NCI-H1417 (cell line): ENCODE measurements at regions not wholly inside any gene's neighbourhood (a gene's known extent, or its start where the extent isn't known, plus 50 kb on each side); places are given as distances from the start of the nearest gene placed in this dataset.

Experiments
- DNase-seq, 3 experiments: peaks; one replicate each; lab custom pipeline; 2025; lab: John Stamatoyannopoulos, UW

- peak; percentile 20 to 79 (median 46) for DNase-seq
Observed at GRCh38 chr6:166106076-166106686, 61.5 kb downstream of the TBXT start.

- no peak for DNase-seq
Observed at GRCh38 chr6:166105341-166106075, 62.1 kb downstream of the TBXT start.

- no peak for DNase-seq
Observed at GRCh38 chr6:166104872-166105271, 62.8 kb downstream of the TBXT start.

- DNase-seq = no peak
Observed at GRCh38 chr6:166104107-166104506, 63.5 kb downstream of the TBXT start.

GRCh38 chr6:166101819-166102419 lies 65.7 kb downstream of the TBXT start:
- DNase-seq = no peak

- peak in 1 of 3 experiments; percentile 17 for DNase-seq
Observed at GRCh38 chr6:166097914-166098522, 69.6 kb downstream of the TBXT start.

GRCh38 chr6:166087852-166088251 lies 79.8 kb downstream of the TBXT start:
- no peak for DNase-seq

GRCh38 chr6:166087246-166087645 lies 80.4 kb downstream of the TBXT start:
- no peak for DNase-seq

GRCh38 chr6:166085500-166085899 lies 82.2 kb downstream of the TBXT start:
- no peak for DNase-seq

GRCh38 chr6:166084951-166085350 lies 82.7 kb downstream of the TBXT start:
- no peak for DNase-seq

- no peak for DNase-seq
Observed at GRCh38 chr6:166079841-166080240, 87.8 kb downstream of the TBXT start.

- no peak for DNase-seq
Observed at GRCh38 chr6:166078294-166078693, 89.4 kb downstream of the TBXT start.

- no peak for DNase-seq
Observed at GRCh38 chr6:166076625-166077024, 91.0 kb downstream of the TBXT start.

- DNase-seq = no peak
Observed at GRCh38 chr6:166075925-166076324, 91.7 kb downstream of the TBXT start.

- no peak for DNase-seq
Observed at GRCh38 chr6:166075186-166075585, 92.5 kb downstream of the TBXT start.

- no peak for DNase-seq
Observed at GRCh38 chr6:166073082-166073481, 94.6 kb downstream of the TBXT start.

GRCh38 chr6:166068768-166069167 lies 98.9 kb downstream of the TBXT start:
- DNase-seq = no peak

- DNase-seq = no peak
Observed at GRCh38 chr6:166058064-166058739, 109.4 kb downstream of the TBXT start.

- DNase-seq = no peak
Observed at GRCh38 chr6:166057431-166057830, 110.2 kb downstream of the TBXT start.

- DNase-seq = no peak
Observed at GRCh38 chr6:166056637-166057036, 111.0 kb downstream of the TBXT start.

- no peak for DNase-seq
Observed at GRCh38 chr6:166055801-166056200, 111.8 kb downstream of the TBXT start.

- no peak for DNase-seq
Observed at GRCh38 chr6:166052837-166053236, 114.8 kb downstream of the TBXT start.
